ENCODE measurements at regions not wholly inside any gene's neighbourhood (a gene's known extent, or its start where the extent isn't known, plus 50 kb on each side); places are given as distances from the start of the nearest gene placed in this dataset.

- TF ChIP-seq THRA (CRISPR knock-in tag; IDR thresholded peaks at IDR 0.05; ENCODE audit: borderline replicate concordance) (no peak), PRMT3 (CRISPR knock-in tag; IDR thresholded peaks at IDR 0.05; ENCODE audit: borderline replicate concordance, low read depth) (no peak), CTCF (CRISPR knock-in tag; IDR thresholded peaks at IDR 0.05) (no peak), REST (IDR thresholded peaks at IDR 0.05; ENCODE audit: borderline replicate concordance in 1 of 2, low read depth in 1 of 2, low read length in 2 of 2) (no peak), RFX5 (IDR thresholded peaks at IDR 0.05; ENCODE audit: low read depth, low read length) (no peak), PBX3 (CRISPR knock-in tag; IDR thresholded peaks at IDR 0.05; ENCODE audit: borderline replicate concordance) (no peak), HOMEZ (CRISPR knock-in tag; IDR thresholded peaks at IDR 0.05; ENCODE audit: low read depth) (no peak), SIN3A (IDR thresholded peaks at IDR 0.05; ENCODE audit: borderline replicate concordance, low read depth, low read length) (no peak), MTA1 (CRISPR knock-in tag; IDR thresholded peaks at IDR 0.05; ENCODE audit: borderline replicate concordance) (no peak), MYPOP (CRISPR knock-in tag; IDR thresholded peaks at IDR 0.05) (no peak), AFF4 (CRISPR knock-in tag; IDR thresholded peaks at IDR 0.05) (no peak), NFE2L2 (IDR thresholded peaks at IDR 0.05; ENCODE audit: low read length) (no peak), EP300 (IDR thresholded peaks at IDR 0.05; ENCODE audit: low read depth in 2 of 2, low read length in 2 of 2) (no peak), EP300 (CRISPR knock-in tag; IDR thresholded peaks at IDR 0.05; ENCODE audit: borderline replicate concordance) (no peak)
These were observed 99.7 kb upstream of the KLHL29 start for GRCh38 chr2:23285091-23285800.

Data from HepG2 (cell line).